Stimulated activated CD8-positive, alpha-beta memory T cell treated with anti-CD3 and anti-CD28 coated beads, Interleukin-15, amount 100 ng/mL, for 48 hours (primary cell): ENCODE measurements at regions not wholly inside any gene's neighbourhood (a gene's known extent, or its start where the extent isn't known, plus 50 kb on each side); places are given as distances from the start of the nearest gene placed in this dataset.
"Not testable (repeated sequence)": the region's sequence is repeated elsewhere in the genome, so short reads cannot be mapped to it uniquely, and the experiment has no call there.

ENCODE experiments used
- DNase-seq, 2 donors: peaks; one replicate each; pipeline ENCODE4 v3.0.0-alpha.2; 2020; ENCODE audit warnings: low read depth in 2 of 2

GRCh38 chr10:131816941-131817700, 83.7 kb upstream of the PPP2R2D start:
- DNase-seq, result no peak

GRCh38 chr10:131817866-131818509, 82.8 kb upstream of the PPP2R2D start:
- no peak for DNase-seq

GRCh38 chr10:131818510-131819234, 82.1 kb upstream of the PPP2R2D start:
- no peak for DNase-seq

DNA sequence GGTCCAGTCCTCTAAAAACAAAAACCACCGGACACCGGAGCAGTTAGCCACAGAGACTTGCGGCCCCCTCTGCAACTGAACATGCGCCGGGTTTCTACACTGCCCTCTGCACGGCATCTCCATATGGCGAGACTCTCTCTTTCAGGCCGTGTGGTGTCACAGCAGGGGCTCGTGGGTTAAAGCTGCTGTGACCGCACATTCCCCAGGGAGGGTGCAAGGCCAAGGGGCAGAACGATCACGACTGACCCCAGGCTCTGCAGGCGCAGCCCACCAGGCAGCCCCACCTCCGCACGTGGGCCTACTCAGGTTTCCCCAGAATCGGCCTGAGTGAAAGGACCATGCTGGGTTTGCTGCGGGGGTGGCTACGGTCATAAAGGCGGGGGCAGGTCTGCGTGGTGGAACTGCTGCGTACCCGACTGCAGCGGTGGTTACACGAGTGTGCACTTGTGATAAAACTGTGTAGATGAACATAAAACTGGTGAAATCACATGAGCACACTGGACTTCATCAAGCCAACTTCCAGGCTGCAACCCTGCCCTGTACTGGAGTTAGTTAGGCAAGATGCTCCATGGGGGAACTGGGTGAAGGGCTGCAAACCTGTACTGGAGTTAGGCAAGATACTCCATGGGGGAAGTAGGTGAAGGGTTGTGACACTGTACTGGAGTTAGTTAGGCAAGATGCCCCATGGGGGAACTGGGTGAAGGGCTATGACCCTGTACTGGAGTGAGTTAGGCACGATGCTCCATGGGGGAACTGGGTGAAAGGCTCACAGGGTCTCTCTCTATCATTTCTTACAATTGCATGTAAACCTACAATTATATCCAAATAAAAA, 81.4 kb upstream of the PPP2R2D start:
- DNase-seq, result no peak

GRCh38 chr10:131820626-131821025, 80.2 kb upstream of the PPP2R2D start:
- no peak for DNase-seq

- DNase-seq, result no peak
Measured at GRCh38 chr10:131821378-131822012, 79.3 kb upstream of the PPP2R2D start.

GRCh38 chr10:131822013-131822691, 78.7 kb upstream of the PPP2R2D start:
- DNase-seq, result no peak

DNA sequence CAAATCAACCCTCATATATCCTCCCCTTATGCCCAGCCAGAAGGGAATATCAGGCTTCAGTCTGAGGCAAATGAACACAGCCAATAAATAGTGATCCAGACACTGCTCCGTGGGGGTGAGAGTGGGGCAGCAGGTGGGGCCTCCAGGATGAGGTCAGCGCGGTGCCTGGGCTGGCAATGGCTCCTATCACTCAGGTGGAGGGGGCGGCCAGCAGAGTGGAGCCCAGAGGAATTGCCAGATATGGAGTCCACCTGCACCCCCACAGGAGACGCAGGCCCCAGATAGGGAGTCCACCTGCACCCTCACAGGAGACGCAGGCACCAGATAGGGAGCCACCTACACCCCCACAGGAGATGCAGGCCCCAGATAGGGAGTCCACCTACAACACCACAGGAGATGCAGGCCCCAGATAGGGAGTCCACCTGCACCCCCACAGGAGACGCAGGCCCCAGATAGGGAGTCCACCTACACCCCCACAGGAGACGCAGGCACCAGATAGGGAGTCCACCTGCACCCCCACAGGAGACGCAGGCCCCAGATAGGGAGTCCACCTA, 78.0 kb upstream of the PPP2R2D start:
- DNase-seq, result no peak

DNA sequence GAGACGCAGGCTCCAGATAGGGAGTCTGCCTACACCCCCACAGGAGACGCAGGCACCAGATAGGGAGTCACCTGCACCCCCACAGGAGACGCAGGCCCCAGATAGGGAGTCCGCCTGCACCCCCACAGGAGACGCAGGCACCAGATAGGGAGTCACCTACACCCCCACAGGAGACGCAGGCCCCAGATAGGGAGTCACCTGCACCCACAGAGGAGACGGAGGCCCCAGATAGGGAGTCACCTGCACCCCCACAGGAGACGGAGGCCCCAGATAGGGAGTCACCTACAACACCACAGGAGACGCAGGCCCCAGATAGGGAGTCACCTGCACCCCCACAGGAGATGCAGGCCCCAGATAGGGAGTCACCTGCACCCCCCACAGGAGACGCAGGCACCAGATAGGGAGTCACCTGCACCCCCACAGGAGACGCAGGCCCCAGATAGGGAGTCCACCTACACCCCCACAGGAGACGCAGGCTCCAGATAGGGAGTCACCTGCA, 77.2 kb upstream of the PPP2R2D start:
- DNase-seq, result not testable (repeated sequence)

- no peak for DNase-seq
Measured at GRCh38 chr10:131824371-131825149, 76.2 kb upstream of the PPP2R2D start.

DNA sequence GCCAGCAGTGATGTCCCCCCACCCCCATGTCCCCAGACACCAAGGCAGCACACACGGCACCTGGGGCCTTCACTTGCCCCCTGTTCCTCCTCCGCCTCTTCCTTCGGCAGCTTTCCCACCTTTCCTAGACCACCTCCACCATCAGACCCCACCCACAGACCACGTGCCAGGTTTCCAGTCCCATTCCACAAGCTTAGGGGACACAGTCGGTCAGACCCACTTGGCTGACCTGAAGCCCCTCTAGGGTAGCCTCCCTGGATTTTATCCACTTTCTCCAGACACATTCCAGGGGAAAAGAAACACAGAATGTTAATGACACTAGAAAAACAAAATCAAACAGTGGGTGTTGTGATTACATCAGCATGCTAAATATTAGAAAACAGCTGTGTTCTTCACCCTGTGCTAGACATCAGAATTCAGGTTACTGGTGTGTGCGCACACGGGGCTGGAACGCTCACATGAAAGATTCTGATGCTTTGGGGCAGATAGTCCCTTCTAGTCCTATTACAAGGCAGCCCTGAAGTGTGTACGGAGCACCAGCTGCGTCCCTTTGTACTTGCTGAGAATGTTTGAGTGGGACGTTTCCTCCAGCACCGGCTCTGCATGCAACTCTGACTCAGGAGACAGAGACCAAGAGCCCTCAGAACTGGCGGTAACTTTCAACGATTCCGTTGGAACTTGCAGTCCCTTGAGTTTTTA, 75.5 kb upstream of the PPP2R2D start:
- DNase-seq, result no peak

- no peak for DNase-seq
Measured at GRCh38 chr10:131825960-131826650, 74.7 kb upstream of the PPP2R2D start.

DNA sequence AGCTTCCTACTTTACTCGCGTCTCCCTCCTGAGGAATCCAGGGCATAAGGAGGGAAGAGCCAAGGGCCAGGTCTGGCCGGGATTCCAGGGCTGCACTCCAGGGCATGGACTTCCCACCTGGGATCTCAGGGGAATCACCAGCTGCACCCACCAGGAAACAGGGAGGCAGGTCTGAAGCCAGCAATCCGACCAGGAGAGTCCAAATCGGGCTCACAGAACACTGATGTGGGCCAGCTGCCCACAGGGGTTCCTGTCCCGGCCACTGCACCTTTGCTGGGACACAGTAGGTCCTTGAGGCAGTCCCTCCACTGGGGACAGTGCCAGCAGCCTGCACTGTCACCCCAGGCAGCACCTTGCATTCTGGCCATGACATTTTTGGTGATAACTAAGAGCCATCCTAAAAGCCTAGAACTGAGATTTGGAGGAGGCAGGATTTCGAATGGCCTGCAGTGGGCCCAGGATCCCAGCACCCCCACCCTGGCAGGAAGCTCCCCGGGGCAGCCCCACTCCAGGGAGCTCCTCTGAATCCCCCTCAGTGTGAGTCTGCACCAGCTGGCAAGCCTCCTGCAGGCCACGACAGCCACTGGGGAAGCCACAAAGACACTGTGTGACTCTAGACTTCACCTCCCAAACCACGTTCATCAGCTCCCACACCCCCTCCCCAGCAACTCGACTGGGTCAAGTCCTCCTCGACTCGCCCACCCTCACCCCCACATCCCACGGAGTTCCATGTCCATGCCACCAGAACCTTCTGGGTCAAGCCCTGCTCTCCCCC, 71.5 kb upstream of the PPP2R2D start:
- no peak for DNase-seq

DNA sequence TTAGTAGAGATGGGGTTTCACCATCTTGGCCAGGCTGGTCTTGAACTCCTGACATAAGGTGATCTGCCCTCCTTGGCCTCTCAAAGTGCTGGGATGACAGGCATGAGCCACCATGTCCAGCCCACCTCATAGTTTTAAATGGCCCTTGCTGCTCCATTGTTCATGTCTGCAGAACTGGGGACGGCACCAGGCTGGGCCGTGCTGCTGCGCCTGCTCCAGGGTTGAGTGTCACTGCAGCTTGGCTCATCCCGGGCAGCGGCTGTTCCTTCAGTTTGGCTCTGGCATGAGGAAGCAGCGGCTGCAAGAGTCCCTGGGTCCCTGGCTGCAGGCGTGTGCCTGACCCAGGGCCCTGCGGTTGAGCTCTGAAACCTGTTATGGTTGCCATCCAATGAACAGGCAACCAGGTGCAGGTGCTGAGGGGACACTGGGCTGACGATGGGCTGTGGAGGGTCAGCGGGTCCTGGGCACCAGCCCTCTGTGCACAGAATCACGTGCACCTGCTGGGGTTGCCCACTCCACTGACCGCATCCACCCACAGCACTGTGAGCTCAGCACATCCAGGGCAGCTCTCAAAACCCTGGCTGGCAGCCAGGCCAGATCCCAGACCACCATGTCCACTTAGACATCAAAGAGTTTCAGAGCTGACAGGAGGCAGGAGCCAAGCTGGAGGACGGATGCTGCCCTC, 70.2 kb upstream of the PPP2R2D start:
- no peak for DNase-seq

DNA sequence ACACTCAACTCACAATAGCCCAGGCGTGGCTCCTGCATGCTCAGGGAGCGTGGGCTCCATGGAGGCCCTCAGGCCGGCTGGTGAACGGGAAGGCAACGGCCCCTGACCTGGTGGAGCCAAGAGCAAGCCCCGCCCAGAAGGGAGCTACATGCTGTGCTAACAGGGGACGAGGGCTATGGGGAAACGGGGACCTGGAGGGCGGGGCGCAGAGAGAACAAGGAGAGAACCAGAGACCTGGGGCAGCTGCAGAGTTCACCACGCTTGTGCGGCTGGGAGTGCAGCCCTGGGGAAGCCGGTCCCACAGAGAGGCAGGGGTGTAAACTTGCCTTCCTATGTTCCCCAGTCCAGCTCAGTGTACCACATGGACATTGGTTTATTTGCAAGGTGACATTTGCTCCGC, 69.2 kb upstream of the PPP2R2D start:
- no peak for DNase-seq

GRCh38 chr10:131832056-131832685, 68.6 kb upstream of the PPP2R2D start:
- DNase-seq, result no peak
